PC-9 (cell line): ENCODE measurements at regions not wholly inside any gene's neighbourhood (a gene's known extent, or its start where the extent isn't known, plus 50 kb on each side); places are given as distances from the start of the nearest gene placed in this dataset.
A peak's percentile ranks its signal among the peaks of the same experiment; 100 is the strongest.

ENCODE experiments used
- BruUV-seq: library from RNA; stranded (reverse); fragments of 400-500 nt; replicated peaks from 2 replicates; lab custom pipeline; 2021; lab: Mats Ljungman, UMichigan
- CTCF ChIA-PET: fragments of 300-600 bp; sonication (Branson Sonifier 250); formaldehyde crosslinking; loops from one replicate; lab custom pipeline; 2022; ENCODE audit warnings: antibody characterized with exemption; lab: Charles Lee
- POLR2A ChIA-PET: fragments of 300-600 bp; sonication (Branson Sonifier 250); formaldehyde crosslinking; loops from one replicate; lab custom pipeline; 2022; ENCODE audit warnings: antibody characterized with exemption; ENCODE audit not compliant: unreplicated experiment; lab: Charles Lee
- DNase-seq, 2 experiments: peaks; one replicate each; pipeline versions ENCODE4 v3.0.0 to v3.0.0-alpha.2; 2015 to 2022; ENCODE audit warnings: mixed read lengths in 1 of 2
- H2AFZ ChIP-seq: fragments of 200-600 bp; sonication (generic); 2 replicates; pipeline ENCODE4 v1.8.1; 2017; ENCODE audit warnings: antibody characterized with exemption
- H3F3A ChIP-seq: fragments of 200-600 bp; sonication (generic); 2 replicates; pipeline ENCODE4 v1.8.1; 2017; ENCODE audit warnings: antibody characterized with exemption, mild to moderate bottlenecking, low read depth; ENCODE audit not compliant: insufficient read depth
- H3K27ac ChIP-seq: fragments of 200-600 bp; sonication (generic); 2 replicates; pipeline ENCODE4 v1.6.1; 2016; ENCODE audit warnings: mixed run types
- H3K27me3 ChIP-seq: fragments of 200-600 bp; sonication (generic); 2 replicates; pipeline ENCODE4 v1.6.1; 2016; ENCODE audit warnings: low read depth, mixed run types; ENCODE audit not compliant: insufficient read depth
- H3K36me3 ChIP-seq: fragments of 200-600 bp; sonication (generic); 2 replicates; pipeline ENCODE4 v1.6.1; 2016; ENCODE audit warnings: low read depth, mixed run types
- H3K4me1 ChIP-seq: fragments of 200-600 bp; sonication (generic); replicated peaks from 2 replicates; pipeline ENCODE4 v1.6.1; 2016; ENCODE audit warnings: mixed run types; ENCODE audit not compliant: insufficient read depth
- H3K4me2 ChIP-seq: fragments of 200-600 bp; sonication (generic); 2 replicates; pipeline ENCODE4 v1.6.1; 2017; ENCODE audit warnings: mixed run types
- H3K4me3 ChIP-seq: fragments of 200-600 bp; sonication (generic); 2 replicates; pipeline ENCODE4 v1.6.1; 2016; ENCODE audit warnings: mixed run types
- H3K79me2 ChIP-seq: fragments of 200-600 bp; sonication (generic); 2 replicates; pipeline ENCODE4 v1.6.1; 2017; ENCODE audit warnings: low read depth, mixed run types
- H3K9me2 ChIP-seq: fragments of 200-600 bp; sonication (generic); 2 replicates; pipeline ENCODE4 v1.8.1; 2017; ENCODE audit warnings: mild to moderate bottlenecking; ENCODE audit not compliant: insufficient read depth
- H3K9me3 ChIP-seq: fragments of 200-600 bp; sonication (generic); 2 replicates; pipeline ENCODE4 v1.8.1; 2016; ENCODE audit warnings: low read depth; ENCODE audit not compliant: insufficient read depth
- H4K20me1 ChIP-seq: fragments of 200-600 bp; sonication (generic); 2 replicates; pipeline ENCODE4 v1.8.1; 2017; ENCODE audit not compliant: insufficient read depth
- EZH2 ChIP-seq: fragments of 200-600 bp; sonication (generic); IDR thresholded peaks from 2 replicates; pipeline ENCODE4 v1.8.0; 2017; ENCODE audit warnings: antibody characterized with exemption, low read depth
- intact Hi-C: fragments of 100-400 bp; cut with micrococcal nuclease; formaldehyde crosslinking; loops from one replicate; pipeline ENCODE4 v1.10.0; 2022; ENCODE audit not compliant: unreplicated experiment
- TF ChIP-seq, protein P1 (sequence below): fragments of 200-600 bp; sonication (generic); conservative IDR thresholded peaks from 2 replicates; pipeline ENCODE4 v1.6.1; 2017; ENCODE audit warnings: mixed run types, antibody characterized with exemption, mild to moderate bottlenecking, moderate library complexity

DNA sequence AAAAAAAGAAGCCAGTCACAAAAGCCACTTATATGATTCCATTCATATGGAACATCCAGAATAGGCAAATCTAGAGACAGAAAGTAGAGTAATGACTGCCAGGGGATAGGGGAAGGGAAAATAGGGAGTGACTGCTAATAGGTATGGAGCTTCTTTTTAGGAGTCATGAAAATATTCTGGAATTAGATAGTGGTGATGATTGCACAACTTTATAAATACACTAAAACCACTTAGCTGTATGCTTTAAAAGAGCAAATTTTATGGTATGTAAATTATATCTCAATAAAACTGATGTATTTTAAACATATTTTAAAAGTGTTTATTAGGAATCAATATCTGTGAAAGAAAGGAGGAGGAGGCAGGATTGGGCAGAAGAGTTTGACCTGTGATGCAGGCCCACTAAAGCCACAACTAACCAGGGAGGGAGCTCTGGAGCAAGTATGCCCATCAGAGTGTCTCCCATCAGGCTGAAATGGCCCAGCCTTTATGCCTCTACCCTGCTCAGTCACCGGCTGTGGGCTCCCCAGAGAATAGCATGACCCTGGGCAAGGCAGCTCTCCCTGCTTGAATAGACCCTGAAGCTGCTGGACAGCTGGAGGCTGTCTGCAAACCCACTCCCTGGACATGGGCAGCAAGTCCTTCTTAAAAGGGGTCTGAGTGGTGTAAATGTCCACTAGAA, 96.0 kb upstream of the SLC44A1 start:
- CTCF ChIA-PET, result no interaction called here
- BruUV-seq, result no TSS peak
- 0 out of 2 replicates have a peak, but pooled peaks cover 2% of the 10 kb centered on the region for H3K9me3 ChIP-seq
- no peak overlapping the region for H2AFZ ChIP-seq
- intact Hi-C loops, result no loop called here
- no peaks in the 10 kb centered on the region for H3K36me3 ChIP-seq
- H3K4me2 ChIP-seq, result no peak overlapping the region
- H3K27me3 ChIP-seq, result no peaks in the 10 kb centered on the region
- H3K27ac ChIP-seq, result no peak overlapping the region
- H3K9me2 ChIP-seq, result no peaks in the 10 kb centered on the region
- H3K4me3 ChIP-seq, result no peak overlapping the region
- TF ChIP-seq, protein P1, sequence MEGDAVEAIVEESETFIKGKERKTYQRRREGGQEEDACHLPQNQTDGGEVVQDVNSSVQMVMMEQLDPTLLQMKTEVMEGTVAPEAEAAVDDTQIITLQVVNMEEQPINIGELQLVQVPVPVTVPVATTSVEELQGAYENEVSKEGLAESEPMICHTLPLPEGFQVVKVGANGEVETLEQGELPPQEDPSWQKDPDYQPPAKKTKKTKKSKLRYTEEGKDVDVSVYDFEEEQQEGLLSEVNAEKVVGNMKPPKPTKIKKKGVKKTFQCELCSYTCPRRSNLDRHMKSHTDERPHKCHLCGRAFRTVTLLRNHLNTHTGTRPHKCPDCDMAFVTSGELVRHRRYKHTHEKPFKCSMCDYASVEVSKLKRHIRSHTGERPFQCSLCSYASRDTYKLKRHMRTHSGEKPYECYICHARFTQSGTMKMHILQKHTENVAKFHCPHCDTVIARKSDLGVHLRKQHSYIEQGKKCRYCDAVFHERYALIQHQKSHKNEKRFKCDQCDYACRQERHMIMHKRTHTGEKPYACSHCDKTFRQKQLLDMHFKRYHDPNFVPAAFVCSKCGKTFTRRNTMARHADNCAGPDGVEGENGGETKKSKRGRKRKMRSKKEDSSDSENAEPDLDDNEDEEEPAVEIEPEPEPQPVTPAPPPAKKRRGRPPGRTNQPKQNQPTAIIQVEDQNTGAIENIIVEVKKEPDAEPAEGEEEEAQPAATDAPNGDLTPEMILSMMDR, result no peak
- TF ChIP-seq EZH2, result no peak
- H4K20me1 ChIP-seq, result no peaks in the 10 kb centered on the region
- H3K4me1 ChIP-seq, result peaks cover 31% of the 10 kb centered on the region
- DNase-seq, result no peak
- H3F3A ChIP-seq, result peaks cover 21% of the 10 kb centered on the region
- POLR2A ChIA-PET, result interaction anchor here (0.7 kb wide), 1 partner anchor 84 kb away, joined by 5 read pairs; no protein-coding TSS in a partner anchor
- no peaks in the 10 kb centered on the region for H3K79me2 ChIP-seq

GRCh38 chr9:105150991-105151685, 93.3 kb upstream of the SLC44A1 start:
- Histone ChIP-seq H3K4me3 (no peak overlapping the region), H4K20me1 (no peaks in the 10 kb centered on the region), H3K4me1 (peaks cover 38% of the 10 kb centered on the region), H3K79me2 (no peaks in the 10 kb centered on the region), H3K9me2 (no peaks in the 10 kb centered on the region), H3K4me2 (peak overlapping the region; percentile 17), H3F3A (peaks cover 35% of the 10 kb centered on the region), H2AFZ (no peak overlapping the region), H3K27me3 (no peaks in the 10 kb centered on the region), H3K36me3 (no peaks in the 10 kb centered on the region), H3K27ac (peak overlapping the region; percentile 33), H3K9me3 (0 out of 2 replicates have a peak, but pooled peaks cover 6% of the 10 kb centered on the region)
- intact Hi-C loops, result loop anchor here (1.0 kb wide), 1 partner anchor 19 kb away; no protein-coding TSS in a partner anchor
- no TSS peak for BruUV-seq
- TF ChIP-seq, protein P1, result no peak
- TF ChIP-seq EZH2, result no peak
- CTCF ChIA-PET, result interaction anchor here (0.6 to 1.0 kb wide), 2 partner anchors 225 to 373 kb away, joined by 3 read pairs; no protein-coding TSS in a partner anchor
- DNase-seq, result peak; percentile 10 to 60
- POLR2A ChIA-PET, result interaction anchor here (0.6 to 0.7 kb wide), 2 partner anchors 10 to 92 kb away, joined by 3 to 6 read pairs; no protein-coding TSS in a partner anchor

- Histone ChIP-seq H3K4me2 (peak overlapping the region; percentile 17), H2AFZ (no peak overlapping the region), H3F3A (peaks cover 35% of the 10 kb centered on the region), H3K9me2 (no peaks in the 10 kb centered on the region), H3K9me3 (0 out of 2 replicates have a peak, but pooled peaks cover 6% of the 10 kb centered on the region), H3K27ac (peak overlapping the region; percentile 33), H3K79me2 (no peaks in the 10 kb centered on the region), H3K4me1 (peaks cover 40% of the 10 kb centered on the region), H3K27me3 (no peaks in the 10 kb centered on the region), H3K36me3 (no peaks in the 10 kb centered on the region), H4K20me1 (no peaks in the 10 kb centered on the region), H3K4me3 (no peak overlapping the region)
- no peak for TF ChIP-seq EZH2
- TF ChIP-seq, protein P1, result no peak
- DNase-seq, result no peak
- intact Hi-C loops, result loop anchor here (1.0 kb wide), 1 partner anchor 19 kb away; no protein-coding TSS in a partner anchor
- BruUV-seq, result no TSS peak
- POLR2A ChIA-PET, result no interaction called here
- CTCF ChIA-PET, result interaction anchor here (1.0 kb wide), 1 partner anchor 225 kb away, joined by 3 read pairs; no protein-coding TSS in a partner anchor
These were observed 92.8 kb upstream of the SLC44A1 start for GRCh38 chr9:105151686-105151995.
